NB4 (cell line): ENCODE measurements at regions not wholly inside any gene's neighbourhood (a gene's known extent, or its start where the extent isn't known, plus 50 kb on each side); places are given as distances from the start of the nearest gene placed in this dataset.

ENCODE experiments used
- MYC ChIP-seq: IDR thresholded peaks from 2 replicates; pipeline ENCODE4 v1.6.1; 2011; ENCODE audit warnings: low read depth, low read length
- POLR2A ChIP-seq: IDR thresholded peaks from 2 replicates; pipeline ENCODE4 v1.6.1; 2011; ENCODE audit warnings: mild to moderate bottlenecking; ENCODE audit not compliant: insufficient read length; ENCODE audit errors: extremely low read depth
- TF ChIP-seq, protein P1 (sequence below): IDR thresholded peaks from one replicate; pipeline ENCODE4 v1.5.1; 2012; ENCODE audit warnings: low read depth, low read length

- TF ChIP-seq, protein P1, sequence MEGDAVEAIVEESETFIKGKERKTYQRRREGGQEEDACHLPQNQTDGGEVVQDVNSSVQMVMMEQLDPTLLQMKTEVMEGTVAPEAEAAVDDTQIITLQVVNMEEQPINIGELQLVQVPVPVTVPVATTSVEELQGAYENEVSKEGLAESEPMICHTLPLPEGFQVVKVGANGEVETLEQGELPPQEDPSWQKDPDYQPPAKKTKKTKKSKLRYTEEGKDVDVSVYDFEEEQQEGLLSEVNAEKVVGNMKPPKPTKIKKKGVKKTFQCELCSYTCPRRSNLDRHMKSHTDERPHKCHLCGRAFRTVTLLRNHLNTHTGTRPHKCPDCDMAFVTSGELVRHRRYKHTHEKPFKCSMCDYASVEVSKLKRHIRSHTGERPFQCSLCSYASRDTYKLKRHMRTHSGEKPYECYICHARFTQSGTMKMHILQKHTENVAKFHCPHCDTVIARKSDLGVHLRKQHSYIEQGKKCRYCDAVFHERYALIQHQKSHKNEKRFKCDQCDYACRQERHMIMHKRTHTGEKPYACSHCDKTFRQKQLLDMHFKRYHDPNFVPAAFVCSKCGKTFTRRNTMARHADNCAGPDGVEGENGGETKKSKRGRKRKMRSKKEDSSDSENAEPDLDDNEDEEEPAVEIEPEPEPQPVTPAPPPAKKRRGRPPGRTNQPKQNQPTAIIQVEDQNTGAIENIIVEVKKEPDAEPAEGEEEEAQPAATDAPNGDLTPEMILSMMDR: no peak
- TF ChIP-seq POLR2A (no peak), MYC (no peak)
Observed at GRCh38 chr11:10387206-10388083, 67.6 kb upstream of the AMPD3 start.
